ENCODE measurements at regions not wholly inside any gene's neighbourhood (a gene's known extent, or its start where the extent isn't known, plus 50 kb on each side); places are given as distances from the start of the nearest gene placed in this dataset.

DNA sequence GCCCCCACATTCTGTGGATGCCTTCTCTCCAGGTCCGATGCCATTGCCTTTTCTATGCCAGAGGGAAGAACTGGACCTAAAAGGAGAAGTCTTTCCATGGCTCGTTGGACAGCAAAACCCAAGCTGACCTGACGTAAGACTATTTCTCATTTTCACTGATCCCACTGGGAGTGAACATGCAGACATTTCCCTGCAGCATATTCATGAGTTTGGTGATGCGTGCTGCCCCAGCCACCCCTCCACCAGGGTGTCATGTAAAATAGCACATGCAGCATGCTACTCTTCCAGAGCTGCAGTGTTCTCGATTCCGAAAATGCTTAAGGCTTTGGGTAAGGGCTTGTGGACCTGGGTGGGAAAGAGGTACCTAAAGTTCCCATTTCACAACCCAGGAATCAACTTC lies 221.2 kb downstream of the UXS1 start:
- no peaks in the 10 kb centered on the region for H4K20me1 ChIP-seq (ENCODE audit: low read depth)
- H2AFZ ChIP-seq (replicated peaks) = no peak overlapping the region
- H3K27ac ChIP-seq = no peak overlapping the region
- peaks cover 7% of the 10 kb centered on the region for H3K27me3 Mint-ChIP-seq (ENCODE audit: insufficient read depth, low read depth)
- H3K4me3 Mint-ChIP-seq = no peak overlapping the region
- H3K9me3 ChIP-seq (ENCODE audit: low read depth) = no peaks in the 10 kb centered on the region
- H3K4me1 ChIP-seq = no peaks in the 10 kb centered on the region
- no peak overlapping the region for H3K9ac ChIP-seq
- TF ChIP-seq EZH2 (IDR thresholded peaks at IDR 0.05) = no peak
- TF ChIP-seq EZH2phosphoT487 (IDR thresholded peaks at IDR 0.05) = no peak
- DNase-seq (ENCODE audit: low spot score) = no peak
- H3F3A ChIP-seq (ENCODE audit: low read depth) = no peaks in the 10 kb centered on the region
- no peak overlapping the region for H3K4me3 ChIP-seq
- no peak overlapping the region for H3K27ac Mint-ChIP-seq
- peaks cover 6% of the 10 kb centered on the region for H3K4me1 Mint-ChIP-seq
- no peak overlapping the region for H3K4me2 ChIP-seq
- no peaks in the 10 kb centered on the region for H3K79me2 ChIP-seq (ENCODE audit: low read depth)
- H3K36me3 ChIP-seq = no peaks in the 10 kb centered on the region
- H3K9me3 Mint-ChIP-seq = peaks cover 18% of the 10 kb centered on the region
- no peaks in the 10 kb centered on the region for H3K36me3 Mint-ChIP-seq
- H3K27me3 ChIP-seq = no peaks in the 10 kb centered on the region

DNA sequence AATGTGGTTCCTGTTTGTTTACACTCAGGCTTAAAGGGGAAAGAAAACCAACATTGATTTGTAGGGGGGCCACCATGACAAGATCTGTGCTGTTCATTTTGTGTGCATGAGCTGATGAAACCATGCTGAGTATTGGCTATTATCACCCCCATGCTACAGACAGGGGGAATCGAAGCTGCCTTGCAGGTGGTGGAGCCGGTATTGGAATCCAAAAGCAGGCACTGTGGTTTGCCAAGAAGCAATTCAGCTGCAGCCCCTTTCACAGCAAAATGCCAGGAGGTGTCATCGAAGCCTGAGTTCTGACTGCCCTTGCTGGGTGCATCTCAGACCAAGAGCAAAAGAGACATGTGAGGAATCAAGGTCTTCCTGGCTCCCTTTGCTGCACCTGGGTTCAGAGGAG lies 221.9 kb downstream of the UXS1 start:
- no peak overlapping the region for H3K4me3 ChIP-seq

DNA sequence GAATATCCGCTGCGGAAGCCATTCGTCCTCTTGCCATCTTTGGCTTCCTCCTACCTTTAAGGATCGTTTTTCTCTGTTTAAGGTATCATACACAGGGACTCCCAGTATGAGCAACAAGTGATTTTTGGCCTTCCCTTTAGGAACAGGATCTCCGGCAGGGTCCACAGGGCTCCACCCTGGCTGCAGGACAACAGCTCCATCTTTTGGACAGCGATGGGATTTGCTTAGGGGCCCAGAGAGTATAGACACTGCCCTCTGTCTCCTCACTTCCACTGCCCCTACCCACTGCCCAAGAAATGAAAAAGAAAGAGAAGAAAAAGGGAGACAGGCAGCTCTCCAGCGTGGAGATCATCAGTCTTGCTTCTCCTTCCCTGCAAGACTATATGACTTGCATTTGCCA lies 224.5 kb downstream of the UXS1 start:
- Mint-ChIP-seq H3K4me3 (no peak overlapping the region), H3K4me1 (peaks cover 6% of the 10 kb centered on the region), H3K36me3 (no peaks in the 10 kb centered on the region), H3K9me3 (peaks cover 10% of the 10 kb centered on the region), H3K27me3 (ENCODE audit: insufficient read depth, low read depth) (peaks cover 7% of the 10 kb centered on the region), H3K27ac (no peak overlapping the region)
- Histone ChIP-seq H3K9me3 (ENCODE audit: low read depth) (no peaks in the 10 kb centered on the region), H3K27ac (no peak overlapping the region), H3K27me3 (no peaks in the 10 kb centered on the region), H3K4me3 (no peak overlapping the region), H2AFZ (replicated peaks) (no peak overlapping the region), H4K20me1 (ENCODE audit: low read depth) (no peaks in the 10 kb centered on the region), H3K36me3 (no peaks in the 10 kb centered on the region), H3F3A (ENCODE audit: low read depth) (no peaks in the 10 kb centered on the region), H3K9ac (no peak overlapping the region), H3K4me2 (no peak overlapping the region), H3K79me2 (ENCODE audit: low read depth) (no peaks in the 10 kb centered on the region), H3K4me1 (no peaks in the 10 kb centered on the region)
- DNase-seq (ENCODE audit: low spot score) = peak; percentile 73
- TF ChIP-seq EZH2phosphoT487 (IDR thresholded peaks at IDR 0.05) (no peak), CTCF (IDR thresholded peaks at IDR 0.05) (peak; percentile 80)

More for the DNA sequence above, 221.9 kb downstream of the UXS1 start:
- H3K27me3 ChIP-seq = no peaks in the 10 kb centered on the region
- DNase-seq (ENCODE audit: low spot score) = no peak
- TF ChIP-seq CTCF (IDR thresholded peaks at IDR 0.05) (no peak), EZH2phosphoT487 (IDR thresholded peaks at IDR 0.05) (no peak), EZH2 (IDR thresholded peaks at IDR 0.05) (no peak)
- H3K9me3 Mint-ChIP-seq = peaks cover 11% of the 10 kb centered on the region
- no peaks in the 10 kb centered on the region for H3K4me1 ChIP-seq
- peaks cover 6% of the 10 kb centered on the region for H3K4me1 Mint-ChIP-seq
- H3K27me3 Mint-ChIP-seq (ENCODE audit: insufficient read depth, low read depth) = peaks cover 9% of the 10 kb centered on the region
- no peaks in the 10 kb centered on the region for H3K79me2 ChIP-seq (ENCODE audit: low read depth)
- H3K9me3 ChIP-seq (ENCODE audit: low read depth) = no peaks in the 10 kb centered on the region
- H3K36me3 Mint-ChIP-seq = no peaks in the 10 kb centered on the region
- H3K36me3 ChIP-seq = no peaks in the 10 kb centered on the region
- H2AFZ ChIP-seq (replicated peaks) = no peak overlapping the region
- no peak overlapping the region for H3K4me3 Mint-ChIP-seq
- no peaks in the 10 kb centered on the region for H4K20me1 ChIP-seq (ENCODE audit: low read depth)
- H3K27ac Mint-ChIP-seq = no peak overlapping the region
- H3K9ac ChIP-seq = no peak overlapping the region
- H3K4me2 ChIP-seq = no peak overlapping the region
- no peak overlapping the region for H3K27ac ChIP-seq
- H3F3A ChIP-seq (ENCODE audit: low read depth) = no peaks in the 10 kb centered on the region

- Histone ChIP-seq H3K79me2 (ENCODE audit: low read depth) (no peaks in the 10 kb centered on the region), H3K27me3 (peaks cover 31% of the 10 kb centered on the region), H3K4me1 (peaks cover 8% of the 10 kb centered on the region), H3K4me2 (no peak overlapping the region), H3K36me3 (no peaks in the 10 kb centered on the region), H3F3A (ENCODE audit: low read depth) (peaks cover 8% of the 10 kb centered on the region), H3K9me3 (ENCODE audit: low read depth) (no peaks in the 10 kb centered on the region), H4K20me1 (ENCODE audit: low read depth) (no peaks in the 10 kb centered on the region), H3K9ac (no peak overlapping the region), H3K27ac (no peak overlapping the region), H2AFZ (replicated peaks) (peak overlapping the region; percentile 32), H3K4me3 (no peak overlapping the region)
- peaks cover 3% of the 10 kb centered on the region for H3K36me3 Mint-ChIP-seq
- DNase-seq (ENCODE audit: low spot score) = no peak
- H3K4me1 Mint-ChIP-seq = peaks cover 21% of the 10 kb centered on the region
- H3K27ac Mint-ChIP-seq = no peak overlapping the region
- H3K9me3 Mint-ChIP-seq = peaks cover 14% of the 10 kb centered on the region
- TF ChIP-seq EZH2 (IDR thresholded peaks at IDR 0.05) = no peak
- no peak for TF ChIP-seq CTCF (IDR thresholded peaks at IDR 0.05)
- no peak for TF ChIP-seq EZH2phosphoT487 (IDR thresholded peaks at IDR 0.05)
- peaks cover 17% of the 10 kb centered on the region for H3K27me3 Mint-ChIP-seq (ENCODE audit: insufficient read depth, low read depth)
- no peak overlapping the region for H3K4me3 Mint-ChIP-seq
These were observed 217.5 kb downstream of the NCK2 start for GRCh38 chr2:105962221-105962620.

Data from neural progenitor cell (in vitro differentiated cells).